Stimulated activated CD4-positive, alpha-beta T cell treated with anti-CD3 and anti-CD28 coated beads, Interleukin-4, amount 100 ng/mL, for 48 hours (primary cell): ENCODE measurements at regions not wholly inside any gene's neighbourhood (a gene's known extent, or its start where the extent isn't known, plus 50 kb on each side); places are given as distances from the start of the nearest gene placed in this dataset.

Source experiments
- DNase-seq, 2 donors: peaks; one replicate each; pipeline ENCODE4 v3.0.0-alpha.2; 2020; ENCODE audit warnings: low read depth in 2 of 2

DNA sequence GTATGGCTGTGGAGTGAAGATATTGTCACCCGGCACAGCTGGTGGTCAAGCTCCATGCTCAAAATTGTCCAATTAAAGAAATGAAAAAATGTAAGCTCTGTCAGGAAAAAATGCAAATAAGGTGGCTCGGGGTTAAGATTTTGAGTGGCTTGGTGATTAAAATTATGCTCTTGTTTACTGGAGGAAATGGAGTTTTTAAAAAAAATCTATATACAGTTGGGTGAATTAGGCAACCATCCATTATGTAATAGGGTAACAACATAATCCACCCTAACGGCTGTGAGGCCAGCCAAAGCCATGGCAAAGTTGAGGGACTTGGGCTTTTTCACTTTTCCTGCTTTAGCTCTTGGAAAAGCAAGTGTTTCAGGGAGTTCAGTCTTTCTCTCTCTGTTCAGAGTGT is 260.8 kb upstream of the HABP2 start:
- DNase-seq, result no peak

- DNase-seq, result no peak
These were observed 260.1 kb upstream of the HABP2 start for GRCh38 chr10:113292743-113293142.

GRCh38 chr10:113293167-113293566 is 259.7 kb upstream of the HABP2 start:
- no peak for DNase-seq

DNA sequence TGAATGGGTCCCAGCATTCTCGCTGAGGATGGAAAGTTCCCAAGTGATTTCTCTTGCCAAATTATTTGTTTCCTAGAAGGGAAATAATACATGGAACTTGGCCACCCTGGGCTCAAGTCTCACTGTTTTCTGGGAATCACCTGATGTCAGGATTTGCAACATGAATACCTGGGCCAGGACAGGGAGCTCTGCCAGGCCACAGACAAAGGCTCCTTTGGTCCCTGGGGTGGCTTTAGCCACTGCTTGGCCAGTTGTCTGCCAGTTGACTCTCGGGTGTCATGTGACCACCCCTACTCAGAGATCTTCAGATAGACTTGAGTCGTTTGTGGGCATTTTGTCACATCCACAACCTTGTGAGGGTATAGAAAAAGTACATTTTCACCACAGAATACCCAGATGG is 258.0 kb upstream of the HABP2 start:
- no peak for DNase-seq

DNA sequence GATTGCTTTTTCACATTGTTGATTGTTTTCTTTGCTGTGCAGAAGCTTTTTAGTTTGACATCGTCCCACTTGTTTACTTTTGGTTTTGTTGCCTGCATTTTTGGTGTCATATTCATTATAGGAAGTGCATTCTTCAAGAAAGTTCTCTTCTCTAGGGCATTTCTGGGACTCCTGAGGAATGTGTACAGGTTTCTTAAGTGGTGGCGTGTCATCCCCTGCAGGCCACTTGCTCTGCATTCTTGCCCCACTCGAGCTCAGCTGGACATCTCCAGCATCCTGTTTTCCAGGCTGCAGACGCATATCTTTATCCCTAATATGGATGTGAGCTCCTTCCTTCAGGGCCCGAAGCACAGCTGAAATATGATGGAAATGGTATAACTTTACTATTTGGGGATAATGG is 255.6 kb upstream of the HABP2 start:
- no peak for DNase-seq

DNA sequence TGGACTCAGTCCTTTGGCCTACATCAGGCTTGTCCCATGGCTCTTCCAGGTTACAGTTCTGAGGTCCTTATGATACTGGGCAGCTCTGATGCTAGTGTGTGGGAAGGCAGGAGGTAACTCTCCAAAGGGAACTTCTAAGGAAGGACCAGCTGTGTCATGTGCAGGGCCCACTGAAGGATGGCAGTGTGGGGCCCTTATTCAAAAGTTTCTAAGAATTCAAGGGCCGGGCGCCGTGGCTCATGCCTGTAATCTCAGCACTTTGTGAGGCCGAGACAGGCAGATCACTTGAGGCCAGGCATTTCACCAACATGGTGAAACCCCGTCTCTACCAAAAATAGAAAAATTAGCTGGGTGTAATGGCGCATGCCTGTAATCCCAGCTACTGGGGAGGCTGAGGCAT is 254.2 kb upstream of the HABP2 start:
- no peak for DNase-seq

DNA sequence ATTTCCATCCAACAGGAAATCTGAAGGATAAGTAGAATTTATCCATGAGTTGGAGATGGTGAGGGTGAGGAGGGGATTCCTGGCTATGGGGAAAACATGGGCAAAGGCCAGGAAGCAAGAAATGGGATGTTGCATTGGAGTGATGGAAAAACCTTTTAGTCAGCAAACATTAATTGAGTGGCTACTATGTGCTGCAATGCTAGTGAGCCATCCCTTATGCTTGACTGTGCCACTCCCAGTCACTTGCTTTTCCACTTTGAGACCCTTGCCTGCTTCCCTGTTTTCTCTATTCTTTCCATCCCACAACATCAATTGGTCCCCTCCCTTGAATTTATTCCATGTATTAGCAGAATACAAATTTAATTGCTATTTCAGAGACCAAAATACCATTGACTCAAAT is 252.7 kb upstream of the HABP2 start:
- no peak for DNase-seq

DNA sequence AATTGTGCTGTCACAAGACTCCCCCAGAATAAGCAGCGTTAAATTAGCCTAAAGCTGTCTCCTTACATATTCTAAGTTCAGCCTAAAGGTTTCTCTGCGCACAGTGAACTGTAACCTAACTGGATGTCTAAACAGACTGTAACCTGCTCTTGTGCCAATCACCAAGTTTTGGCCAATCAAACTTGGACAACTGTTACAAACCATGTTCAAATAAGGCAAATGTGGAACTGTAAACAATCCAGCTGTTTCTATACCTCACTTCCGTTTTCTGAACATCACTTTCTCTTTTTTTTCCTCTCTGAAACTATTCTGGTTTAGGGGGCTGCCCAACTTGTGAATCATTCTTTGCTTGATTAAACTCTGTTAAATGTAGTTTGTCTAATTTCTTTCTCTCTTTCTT is 252.2 kb upstream of the HABP2 start:
- DNase-seq, result no peak

- DNase-seq, result no peak
These were observed 251.4 kb upstream of the HABP2 start for GRCh38 chr10:113301342-113301984.

DNA sequence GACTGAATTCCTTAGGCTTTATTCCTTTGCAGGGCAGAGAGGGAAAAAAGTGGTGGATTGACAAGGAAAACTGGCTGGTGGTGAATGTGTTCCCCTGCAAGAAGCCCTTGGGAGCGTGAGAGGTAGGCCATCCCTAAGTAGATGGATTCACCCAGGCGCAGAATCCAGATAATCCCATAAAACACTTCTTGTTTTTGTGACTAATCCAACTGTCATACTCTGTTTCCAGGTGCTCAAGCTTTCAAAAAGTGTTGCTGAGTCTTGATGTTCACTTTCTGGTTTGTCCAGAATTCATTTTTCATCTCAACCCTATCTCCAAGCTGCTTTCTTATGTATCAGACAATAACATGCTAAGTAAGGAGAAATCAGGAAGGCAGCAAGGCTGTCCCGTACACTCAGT is 250.8 kb upstream of the HABP2 start:
- no peak for DNase-seq

DNA sequence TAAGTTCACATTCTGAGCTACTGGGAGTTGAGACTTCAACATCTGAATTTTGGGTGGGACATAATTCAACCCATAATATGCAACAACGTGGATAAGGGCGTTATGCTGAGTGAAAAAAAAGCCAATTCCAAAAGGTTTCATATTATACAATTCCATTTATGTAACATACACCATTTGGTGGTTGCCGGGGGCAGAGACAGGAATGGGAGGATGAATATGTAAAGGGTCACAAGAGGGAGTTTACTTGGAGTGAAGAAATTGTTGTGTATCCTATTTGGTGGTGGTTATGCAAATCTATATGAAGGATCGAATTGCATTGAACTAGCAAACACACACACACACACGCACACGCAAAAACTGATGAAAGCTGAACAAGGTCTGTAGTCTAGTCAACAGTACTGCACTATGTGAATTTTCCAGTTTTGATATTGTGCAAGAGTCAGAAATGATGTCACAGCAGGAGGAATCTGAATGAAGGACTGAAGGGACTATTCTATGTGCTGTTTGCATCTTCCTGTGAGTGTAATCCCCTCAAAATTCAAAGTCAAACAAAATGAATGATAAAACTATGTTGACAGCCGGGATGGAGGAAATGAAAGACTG is 249.2 kb upstream of the HABP2 start:
- DNase-seq, result no peak

DNA sequence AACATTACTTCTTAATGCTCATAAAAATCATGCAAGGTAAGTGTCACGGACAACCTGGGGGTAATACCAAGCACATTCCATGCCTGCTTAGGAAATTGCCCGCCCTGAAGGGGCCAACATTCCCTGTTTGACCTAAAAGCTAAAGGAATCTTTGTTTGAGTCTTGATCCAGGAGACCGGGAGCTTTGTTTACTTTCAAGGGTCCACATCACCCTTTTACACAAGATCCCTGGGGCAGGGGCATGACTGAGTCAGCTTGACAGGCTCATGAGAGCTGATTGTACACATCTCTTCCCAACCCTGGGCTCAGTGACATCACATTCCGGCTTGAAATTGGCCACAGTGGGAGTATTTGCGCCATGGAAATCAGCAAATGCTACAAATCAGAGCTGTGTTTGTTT is 248.1 kb upstream of the HABP2 start:
- no peak for DNase-seq

DNA sequence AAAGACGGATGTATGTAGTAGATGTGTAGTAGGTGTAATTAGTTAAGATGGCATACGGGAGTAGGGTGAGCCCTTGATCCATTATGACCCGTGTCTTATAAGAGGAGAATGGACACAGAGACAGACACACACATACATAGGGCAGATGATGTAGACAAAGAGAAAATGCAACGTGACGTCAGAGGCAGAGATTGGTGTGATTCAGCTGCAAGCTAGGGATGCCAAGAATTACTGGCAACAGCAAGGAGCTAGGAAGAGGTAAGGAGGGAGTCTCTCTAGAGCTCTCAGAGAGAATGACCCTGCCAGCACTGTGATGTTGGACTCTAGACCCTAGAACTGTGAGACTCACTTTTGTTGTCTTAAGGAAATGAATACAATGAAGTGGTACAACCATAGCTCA is 247.0 kb upstream of the HABP2 start:
- DNase-seq, result no peak

GRCh38 chr10:113309791-113310190 is 243.1 kb upstream of the HABP2 start:
- DNase-seq, result no peak

DNA sequence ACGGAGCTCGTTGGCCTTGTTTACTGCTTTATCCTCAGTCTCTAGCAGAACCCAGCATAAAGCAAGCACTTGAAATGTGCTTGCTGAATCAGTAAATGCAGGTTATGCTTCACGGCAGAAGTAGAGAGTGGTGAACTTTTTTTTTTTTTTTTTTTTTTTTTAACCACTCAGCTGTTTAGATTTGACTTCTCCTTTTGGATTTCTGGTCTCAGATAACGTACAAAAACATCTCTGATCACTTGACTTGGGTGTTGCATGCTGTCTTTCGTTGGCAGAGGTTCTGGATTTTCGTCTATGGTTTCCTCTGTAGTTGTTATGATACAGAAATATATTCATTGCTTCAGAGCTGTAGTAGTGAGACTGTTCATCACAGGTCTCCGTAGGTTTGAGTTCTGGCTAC is 242.5 kb upstream of the HABP2 start:
- no peak for DNase-seq

- DNase-seq, result no peak
These were observed 239.7 kb upstream of the HABP2 start for GRCh38 chr10:113313048-113313602.

DNA sequence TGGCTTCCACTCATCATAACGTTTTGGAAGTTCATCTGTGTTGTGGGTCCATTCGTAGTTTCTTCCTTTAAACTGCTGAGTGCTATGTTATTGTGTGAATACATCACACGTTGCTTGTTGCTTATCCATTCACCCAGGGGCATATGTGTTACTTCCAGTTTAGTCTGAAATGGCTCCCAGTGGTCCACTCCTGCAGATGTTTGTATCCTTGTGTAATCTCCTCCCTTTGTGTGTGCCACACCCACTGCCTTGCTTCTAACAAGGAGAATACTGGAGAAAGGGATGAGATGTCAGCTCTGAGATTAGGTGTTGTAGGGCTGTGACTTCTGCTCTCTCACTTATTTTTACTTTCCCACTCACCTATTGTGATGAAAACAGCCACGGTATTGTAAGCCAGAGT is 239.1 kb upstream of the HABP2 start:
- DNase-seq, result no peak

DNA sequence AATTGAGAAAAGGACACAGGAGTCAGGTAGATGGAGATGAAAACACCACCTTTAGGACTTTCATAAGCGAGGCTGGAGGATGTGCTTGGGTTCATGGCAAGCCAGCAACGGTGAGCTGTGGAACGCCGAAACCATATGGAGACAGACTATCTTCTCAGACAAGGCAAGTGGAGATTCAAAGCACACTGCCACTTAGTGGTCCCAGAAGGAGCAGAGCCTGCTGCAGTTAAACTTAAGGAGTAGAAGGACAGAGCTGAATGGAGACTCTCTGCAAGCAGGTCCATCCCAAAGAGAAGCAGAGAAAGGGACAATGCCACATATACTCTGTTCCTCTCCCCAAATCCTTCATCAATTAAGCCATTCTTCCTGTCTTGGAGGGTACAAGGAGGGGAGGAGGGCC is 236.3 kb upstream of the HABP2 start:
- no peak for DNase-seq

- no peak for DNase-seq
These were observed 235.4 kb upstream of the HABP2 start for GRCh38 chr10:113317489-113317888.

GRCh38 chr10:113319479-113319878 is 233.4 kb upstream of the HABP2 start:
- no peak for DNase-seq

GRCh38 chr10:113320211-113320610 is 232.6 kb upstream of the HABP2 start:
- DNase-seq, result no peak

DNA sequence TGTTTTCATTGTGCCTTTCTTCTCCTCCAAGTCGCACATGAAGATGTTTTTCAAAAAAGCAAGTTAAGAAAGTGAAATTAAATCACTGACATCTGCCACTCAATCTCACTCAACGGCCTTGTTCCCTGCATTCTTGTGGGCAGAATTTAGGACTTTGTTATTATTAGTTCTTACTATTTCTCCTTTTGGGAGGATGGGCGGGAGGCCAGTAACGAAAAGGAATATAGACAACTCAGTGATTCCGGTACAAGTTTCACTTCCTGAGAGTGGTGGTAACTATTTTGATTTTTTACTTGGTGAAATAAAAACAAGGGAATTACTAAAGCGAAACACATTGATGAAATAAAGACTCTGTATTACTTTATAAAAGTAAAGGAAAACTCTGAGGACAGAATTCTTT is 231.9 kb upstream of the HABP2 start:
- no peak for DNase-seq

- no peak for DNase-seq
These were observed 230.0 kb upstream of the HABP2 start for GRCh38 chr10:113322843-113323242.

DNA sequence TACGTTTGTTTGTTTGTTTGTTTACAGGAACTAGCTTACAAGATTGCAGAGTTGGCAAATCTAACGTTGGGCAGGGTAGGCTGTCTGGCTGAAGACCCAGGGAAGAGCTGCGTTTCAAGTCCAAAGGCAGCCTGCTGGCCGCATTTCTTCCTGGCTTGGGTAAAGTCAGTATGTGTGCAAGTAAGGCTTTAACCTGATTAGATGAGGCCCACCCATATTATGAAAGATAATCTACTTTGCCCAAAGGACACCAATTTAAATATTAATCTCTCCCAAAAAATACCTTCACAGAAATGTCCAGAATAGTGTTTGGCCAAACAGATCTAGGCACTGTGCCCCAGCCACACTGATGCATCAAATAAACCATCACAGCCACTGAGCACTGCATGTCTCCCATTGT is 228.9 kb upstream of the HABP2 start:
- no peak for DNase-seq
